OCI-LY3 (cell line): ENCODE measurements at regions not wholly inside any gene's neighbourhood (a gene's known extent, or its start where the extent isn't known, plus 50 kb on each side); places are given as distances from the start of the nearest gene placed in this dataset.

Experiments used
- CTCF ChIP-seq: fragments of 200-600, 300-600 bp; sonication (generic); IDR thresholded peaks from 2 replicates; pipeline ENCODE4 v1.5.1; 2014; ENCODE audit warnings: antibody characterized with exemption, low read length, low read depth
- EZH2phosphoT487 ChIP-seq: fragments of 200-600 bp; shearing (Covaris generic); IDR thresholded peaks from 2 replicates; pipeline ENCODE4 v1.6.1; 2018; ENCODE audit warnings: antibody characterized with exemption, mixed run types, low read depth

GRCh38 chr3:177561769-177562392 is 364.6 kb upstream of the TBL1XR1 start:
- TF ChIP-seq CTCF, result no peak
- TF ChIP-seq EZH2phosphoT487, result no peak
